Thoracic aorta (tissue), 2 donors: ENCODE measurements at regions not wholly inside any gene's neighbourhood (a gene's known extent, or its start where the extent isn't known, plus 50 kb on each side); places are given as distances from the start of the nearest gene placed in this dataset.

Experiments used
- ATAC-seq: fragments of 150-250 bp; one replicate; pipeline ENCODE4 v1.8.0; 2017; ENCODE audit warnings: low read depth; ENCODE audit not compliant: insufficient number of reproducible peaks, low FRiP score
- DNase-seq: peaks from one replicate; pipeline ENCODE4 v3.0.0-alpha.2; 2020; ENCODE audit warnings: low spot score
- H3K27ac ChIP-seq, 2 donors: fragments of 200-600 bp; sonication (generic); 1 replicate in 1 of 2; 2 replicates in 1 of 2; pipeline ENCODE4 v1.5.1; 2016; ENCODE audit warnings: mild to moderate bottlenecking in 2 of 2, moderate library complexity in 2 of 2
- H3K27me3 ChIP-seq: fragments of 200-600 bp; sonication (generic); replicated peaks from 2 replicates; pipeline ENCODE4 v1.6.0; 2016; ENCODE audit warnings: mild to moderate bottlenecking; ENCODE audit not compliant: insufficient read depth
- H3K36me3 ChIP-seq: fragments of 200-600 bp; sonication (generic); one replicate; pipeline ENCODE4 v1.5.1; 2016
- H3K4me1 ChIP-seq, 2 donors: fragments of 200-600 bp; sonication (generic); 1 replicate in 1 of 2; 2 replicates in 1 of 2; pipeline versions ENCODE4 v1.5.1 to v1.6.0; 2016; ENCODE audit warnings: low read depth in 2 of 2, mild to moderate bottlenecking in 1 of 2; ENCODE audit not compliant: control insufficient read depth in 1 of 2
- H3K4me3 ChIP-seq: fragments of 200-600 bp; sonication (generic); 2 replicates; pipeline ENCODE4 v1.5.1; 2016; ENCODE audit warnings: mild to moderate bottlenecking
- H3K9me3 ChIP-seq: fragments of 200-600 bp; sonication (generic); 2 replicates; pipeline ENCODE4 v1.5.1; 2016
- CTCF ChIP-seq: fragments of 200-600 bp; sonication (generic); IDR thresholded peaks from one replicate; pipeline ENCODE4 v1.5.1; 2019; ENCODE audit warnings: antibody characterized with exemption

GRCh38 chr2:181836583-181836982, 54.9 kb upstream of the ITPRID2 start:
- Histone ChIP-seq H3K9me3 (no peaks in the 10 kb centered on the region), H3K4me3 (no peak overlapping the region), H3K36me3 (no peaks in the 10 kb centered on the region), H3K27ac (no peak overlapping the region), H3K4me1 (peaks cover 0 to 3% of the 10 kb centered on the region in 2 donors), H3K27me3 (no peaks in the 10 kb centered on the region)
- no peak for ATAC-seq
- DNase-seq = no peak
- TF ChIP-seq CTCF = no peak

- ATAC-seq (no peak), DNase-seq (no peak)
- Histone ChIP-seq H3K4me3 (no peak overlapping the region), H3K36me3 (no peaks in the 10 kb centered on the region), H3K27ac (no peak overlapping the region), H3K9me3 (no peaks in the 10 kb centered on the region), H3K4me1 (peaks cover 0 to 3% of the 10 kb centered on the region in 2 donors), H3K27me3 (no peaks in the 10 kb centered on the region)
- no peak for TF ChIP-seq CTCF
Observed at GRCh38 chr2:181837563-181837962, 54.0 kb upstream of the ITPRID2 start.

GRCh38 chr2:181839811-181840210, 51.7 kb upstream of the ITPRID2 start:
- no peaks in the 10 kb centered on the region for H3K36me3 ChIP-seq
- peaks cover 0 to 3% of the 10 kb centered on the region in 2 donors for H3K4me1 ChIP-seq
- TF ChIP-seq CTCF = no peak
- H3K27ac ChIP-seq = no peak overlapping the region
- DNase-seq (no peak), ATAC-seq (no peak)
- H3K9me3 ChIP-seq = no peaks in the 10 kb centered on the region
- no peaks in the 10 kb centered on the region for H3K27me3 ChIP-seq
- no peak overlapping the region for H3K4me3 ChIP-seq

- no peak overlapping the region for H3K4me3 ChIP-seq
- ATAC-seq = no peak
- no peaks in the 10 kb centered on the region for H3K9me3 ChIP-seq
- no peaks in the 10 kb centered on the region for H3K36me3 ChIP-seq
- no peak overlapping the region for H3K27ac ChIP-seq
- TF ChIP-seq CTCF = no peak
- H3K4me1 ChIP-seq = peaks cover 0 to 3% of the 10 kb centered on the region in 2 donors
- H3K27me3 ChIP-seq = no peaks in the 10 kb centered on the region
- no peak for DNase-seq
Observed at GRCh38 chr2:181841079-181841478, 50.5 kb upstream of the ITPRID2 start.
